H9 (cell line): ENCODE measurements at regions not wholly inside any gene's neighbourhood (a gene's known extent, or its start where the extent isn't known, plus 50 kb on each side); places are given as distances from the start of the nearest gene placed in this dataset.
"Not testable (repeated sequence)": the region's sequence is repeated elsewhere in the genome, so short reads cannot be mapped to it uniquely, and the experiment has no call there.

ENCODE experiments used
- DNase-seq: peaks from one replicate; pipeline ENCODE4 v3.0.0-alpha.2; 2017
- H2AFZ ChIP-seq: one replicate; pipeline ENCODE4 v1.6.1; 2013; ENCODE audit warnings: mild to moderate bottlenecking, low read length, control low read depth, moderate library complexity
- H2AK5ac ChIP-seq: 2 replicates; pipeline ENCODE4 v1.6.1; 2013; ENCODE audit warnings: low read length, control low read depth, mixed read lengths; ENCODE audit not compliant: insufficient read length
- H2BK120ac ChIP-seq: one replicate; pipeline ENCODE4 v1.6.1; 2013; ENCODE audit warnings: low read depth, mild to moderate bottlenecking, low read length, control low read depth, inconsistent platforms; ENCODE audit not compliant: poor library complexity, severe bottlenecking
- H2BK12ac ChIP-seq: 2 replicates; pipeline ENCODE4 v1.6.1; 2013; ENCODE audit warnings: low read length, control low read depth, mixed read lengths, low read depth; ENCODE audit not compliant: insufficient read length
- H2BK15ac ChIP-seq: 2 replicates; pipeline ENCODE4 v1.6.1; 2013; ENCODE audit warnings: low read depth, low read length, control low read depth
- H2BK20ac ChIP-seq: one replicate; pipeline ENCODE4 v1.6.1; 2013; ENCODE audit warnings: low read depth, mild to moderate bottlenecking, low read length, control low read depth, inconsistent platforms; ENCODE audit not compliant: poor library complexity, severe bottlenecking
- H2BK5ac ChIP-seq: 2 replicates; pipeline ENCODE4 v1.6.1; 2013; ENCODE audit warnings: low read length, control low read depth, mixed read lengths; ENCODE audit not compliant: insufficient read length
- H3K14ac ChIP-seq: 2 replicates; pipeline ENCODE4 v1.6.1; 2013; ENCODE audit warnings: low read length, control low read depth; ENCODE audit not compliant: insufficient read depth
- H3K18ac ChIP-seq: 2 replicates; pipeline ENCODE4 v1.6.1; 2013; ENCODE audit warnings: low read depth, mild to moderate bottlenecking, mixed read lengths, low read length, control low read depth; ENCODE audit not compliant: insufficient read length
- H3K23ac ChIP-seq: 2 replicates; pipeline ENCODE4 v1.6.1; 2013; ENCODE audit warnings: low read length, control low read depth, mixed read lengths, low read depth; ENCODE audit not compliant: insufficient read length
- H3K23me2 ChIP-seq: 2 replicates; pipeline ENCODE4 v1.6.1; 2013; ENCODE audit warnings: low read depth, mild to moderate bottlenecking, mixed read lengths, low read length, control low read depth; ENCODE audit not compliant: insufficient read length, poor library complexity, severe bottlenecking
- H3K27ac ChIP-seq: 2 replicates; pipeline ENCODE4 v1.5.1; 2013; ENCODE audit warnings: low read length, control low read depth, mixed read lengths, low read depth; ENCODE audit not compliant: insufficient read length
- H3K27me3 ChIP-seq: 2 replicates; pipeline ENCODE4 v1.6.1; 2013; ENCODE audit warnings: low read length, control low read depth, inconsistent platforms; ENCODE audit not compliant: insufficient read depth
- H3K4ac ChIP-seq: 2 replicates; pipeline ENCODE4 v1.6.1; 2013; ENCODE audit warnings: low read depth, mild to moderate bottlenecking, control low read depth, inconsistent platforms, low read length, moderate library complexity
- H3K4me1 ChIP-seq: 2 replicates; pipeline ENCODE4 v1.6.1; 2013; ENCODE audit warnings: low read length, control low read depth, inconsistent platforms; ENCODE audit not compliant: insufficient read depth
- H3K4me2 ChIP-seq: 2 replicates; pipeline ENCODE4 v1.6.1; 2013; ENCODE audit warnings: low read length, control low read depth, mixed read lengths; ENCODE audit not compliant: insufficient read length, insufficient read depth
- H3K56ac ChIP-seq: 2 replicates; pipeline ENCODE4 v1.6.1; 2013; ENCODE audit warnings: low read depth, mild to moderate bottlenecking, mixed read lengths, low read length, control low read depth; ENCODE audit not compliant: insufficient read length
- H3K79me1 ChIP-seq: 2 replicates; pipeline ENCODE4 v1.6.1; 2013; ENCODE audit warnings: low read depth, mild to moderate bottlenecking, moderate library complexity, low read length, control low read depth, inconsistent platforms; ENCODE audit not compliant: insufficient read depth, poor library complexity, severe bottlenecking
- H3K79me2 ChIP-seq: 2 replicates; pipeline ENCODE4 v1.6.1; 2013; ENCODE audit warnings: low read length, control low read depth, inconsistent platforms; ENCODE audit not compliant: insufficient read depth
- H3K9ac ChIP-seq: 2 replicates; pipeline ENCODE4 v1.6.1; 2013; ENCODE audit warnings: low read length, control low read depth, mixed read lengths; ENCODE audit not compliant: insufficient read length; ENCODE audit errors: extremely low read depth
- H3K9me3 ChIP-seq: one replicate; pipeline ENCODE4 v1.6.1; 2013; ENCODE audit warnings: low read depth, low read length, inconsistent platforms; ENCODE audit not compliant: control insufficient read depth
- H3T11ph ChIP-seq: one replicate; pipeline ENCODE4 v1.6.1; 2013; ENCODE audit warnings: mild to moderate bottlenecking, low read length, control low read depth, inconsistent platforms
- H4K20me1 ChIP-seq: one replicate; pipeline ENCODE4 v1.6.1; 2013; ENCODE audit not compliant: control insufficient read depth, insufficient read length, insufficient read depth
- H4K5ac ChIP-seq: 2 replicates; pipeline ENCODE4 v1.6.1; 2013; ENCODE audit warnings: low read depth, mild to moderate bottlenecking, mixed read lengths, low read length, control low read depth; ENCODE audit not compliant: insufficient read length
- H4K8ac ChIP-seq: replicated peaks from 2 replicates; pipeline ENCODE4 v1.6.1; 2013; ENCODE audit warnings: low read length, control low read depth, mixed read lengths, low read depth; ENCODE audit not compliant: insufficient read length
- H4K91ac ChIP-seq: 2 replicates; pipeline ENCODE4 v1.6.1; 2013; ENCODE audit warnings: low read depth, mild to moderate bottlenecking, moderate library complexity, mixed read lengths, low read length, control low read depth; ENCODE audit not compliant: insufficient read length
- H3K27ac Mint-ChIP-seq, 3 experiments: 2 replicates in 2 of 3; 3 replicates in 1 of 3; pipeline ENCODE4 v1.8.0; 2020 to 2021; ENCODE audit warnings: mixed read lengths in 3 of 3, mild to moderate bottlenecking in 1 of 3, moderate library complexity in 1 of 3
- H3K27me3 Mint-ChIP-seq: 2 replicates; pipeline ENCODE4 v1.8.0; 2021; ENCODE audit warnings: low read depth, mild to moderate bottlenecking, moderate library complexity, mixed read lengths
- H3K36me3 Mint-ChIP-seq, 3 experiments: 2 replicates in 2 of 3; 3 replicates in 1 of 3; pipeline ENCODE4 v1.8.0; 2020 to 2021; ENCODE audit warnings: low read depth in 3 of 3, mixed read lengths in 3 of 3; ENCODE audit not compliant: insufficient read depth in 1 of 3
- H3K4me1 Mint-ChIP-seq, 2 experiments: 2 replicates each; pipeline ENCODE4 v1.8.0; 2020; ENCODE audit warnings: mixed read lengths in 2 of 2
- H3K4me3 Mint-ChIP-seq, 2 experiments: 2 replicates in 1 of 2; 3 replicates in 1 of 2; pipeline ENCODE4 v1.8.0; 2020 to 2021; ENCODE audit warnings: mild to moderate bottlenecking in 2 of 2, mixed read lengths in 2 of 2, moderate library complexity in 1 of 2
- H3K9me3 Mint-ChIP-seq, 2 experiments: 2 replicates in 1 of 2; 3 replicates in 1 of 2; pipeline ENCODE4 v1.8.0; 2020; ENCODE audit warnings: mild to moderate bottlenecking in 2 of 2, mixed read lengths in 2 of 2, moderate library complexity in 1 of 2
- CTCF ChIP-seq: fragments of 200-600 bp; sonication (generic); conservative IDR thresholded peaks from 3 replicates; pipeline ENCODE4 v1.8.0; 2021; ENCODE audit warnings: antibody characterized with exemption, mild to moderate bottlenecking
- WGBS: extraction: QIAGEN DNeasy Blood & Tissue Kit; methylation state at CpG from one replicate; pipeline ENCODE4 v1.1.7; 2013; ENCODE audit warnings: missing lambda C conversion rate, low lambda C conversion rate, mixed read lengths; ENCODE audit not compliant: insufficient read length; ENCODE audit errors: extremely low coverage; 5-methylcytosine and 5-hydroxymethylcytosine counted together

- H3K4me2 ChIP-seq, result peak overlapping the region; percentile 46
- H3K56ac ChIP-seq, result no peak overlapping the region
- peak; percentile 91 for DNase-seq
- no peaks in the 10 kb centered on the region for H3K27me3 ChIP-seq
- no peaks in the 10 kb centered on the region for H4K20me1 ChIP-seq
- no peak overlapping the region for H2BK5ac ChIP-seq
- H2BK12ac ChIP-seq, result no peak overlapping the region
- H3K79me1 ChIP-seq, result no peaks in the 10 kb centered on the region
- Mint-ChIP-seq H3K4me3 (peak overlapping the region; percentile 64 to 78), H3K9me3 (peaks cover 0 to 2% of the 10 kb centered on the region in 2 experiments; a peak in 4 of 5 replicates), H3K36me3 (no peaks in the 10 kb centered on the region), H3K4me1 (peaks cover 13 to 14% of the 10 kb centered on the region in 2 experiments), H3K27ac (peak overlapping the region in 2 of 3 experiments; percentile 91 to 98; a peak in 5 of 7 replicates), H3K27me3 (peaks cover 11% of the 10 kb centered on the region)
- no peak overlapping the region for H2BK120ac ChIP-seq
- peak overlapping the region; percentile 93 for H3K14ac ChIP-seq
- no peak overlapping the region for H2AK5ac ChIP-seq
- WGBS, result no CpG with 5 or more reads among the region's 75 CpGs
- no peak overlapping the region for H3K23ac ChIP-seq
- H4K8ac ChIP-seq, result no peak overlapping the region
- H4K5ac ChIP-seq, result no peak overlapping the region
- no peaks in the 10 kb centered on the region for H3K9me3 ChIP-seq
- H3K27ac ChIP-seq, result no peak overlapping the region
- H3K9ac ChIP-seq, result peak overlapping the region; percentile 52
- no peak for TF ChIP-seq CTCF
- H2BK15ac ChIP-seq, result no peak overlapping the region
- H4K91ac ChIP-seq, result no peak overlapping the region
- no peak overlapping the region for H2AFZ ChIP-seq
- H3T11ph ChIP-seq, result no peak overlapping the region
- H3K79me2 ChIP-seq, result no peaks in the 10 kb centered on the region
- no peaks in the 10 kb centered on the region for H3K4me1 ChIP-seq
- H3K18ac ChIP-seq, result peak overlapping the region; percentile 86
- H3K4ac ChIP-seq, result no peak overlapping the region
- no peaks in the 10 kb centered on the region for H3K23me2 ChIP-seq
- H2BK20ac ChIP-seq, result no peak overlapping the region
Observed at GRCh38 chr1:121519042-121519755, 334.4 kb downstream of the SRGAP2C start.

GRCh38 chr1:121519756-121520286 lies 335.0 kb downstream of the SRGAP2C start:
- not testable (repeated sequence) for H4K20me1 ChIP-seq, H3K23ac ChIP-seq, H3K36me3 Mint-ChIP-seq, H2AK5ac ChIP-seq, H3K9me3 Mint-ChIP-seq, H2BK120ac ChIP-seq, H3K9me3 ChIP-seq, H3K79me1 ChIP-seq, H2AFZ ChIP-seq, H3K79me2 ChIP-seq, H3K4ac ChIP-seq, H2BK20ac ChIP-seq, H2BK15ac ChIP-seq, H2BK12ac ChIP-seq, H4K8ac ChIP-seq, H3T11ph ChIP-seq, H4K5ac ChIP-seq, H3K27ac ChIP-seq, H2BK5ac ChIP-seq, H3K27me3 ChIP-seq, H4K91ac ChIP-seq, H3K4me1 ChIP-seq, H3K56ac ChIP-seq, H3K23me2 ChIP-seq
- Mint-ChIP-seq H3K4me3 (peak overlapping the region; percentile 64 to 78), H3K4me1 (peaks cover 13 to 14% of the 10 kb centered on the region in 2 experiments), H3K27me3 (peaks cover 11% of the 10 kb centered on the region), H3K27ac (peak overlapping the region in 2 of 3 experiments; percentile 91 to 98; a peak in 3 of 7 replicates)
- peak overlapping the region; percentile 70; the same call in 1 of the 2 replicates for H3K14ac ChIP-seq
- peak overlapping the region; percentile 52 for H3K9ac ChIP-seq
- peak; percentile 35 for DNase-seq
- H3K4me2 ChIP-seq, result peak overlapping the region; percentile 46
- WGBS, result no CpG with 5 or more reads among the region's 19 CpGs
- H3K18ac ChIP-seq, result peak overlapping the region; percentile 56
